ENCODE measurements at regions not wholly inside any gene's neighbourhood (a gene's known extent, or its start where the extent isn't known, plus 50 kb on each side); places are given as distances from the start of the nearest gene placed in this dataset.

DNA sequence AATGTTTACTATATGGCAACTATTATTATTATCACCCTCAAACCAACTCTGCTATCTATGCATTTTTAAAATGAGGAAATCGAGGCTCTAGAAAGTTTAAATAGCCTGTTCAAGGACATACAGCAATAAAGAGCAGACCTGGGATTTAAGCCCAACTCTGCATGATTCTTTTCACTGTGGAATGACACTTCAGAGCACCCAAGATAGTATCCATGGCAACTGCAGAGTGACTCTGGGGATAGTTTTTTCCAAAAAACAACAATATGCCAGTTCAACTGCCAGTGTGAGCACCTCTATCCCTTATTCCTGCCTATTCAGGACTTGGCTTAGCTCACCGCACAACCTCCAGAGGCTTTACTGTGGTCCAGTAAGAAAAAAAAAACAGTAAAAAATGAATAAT is 293.9 kb downstream of the BRINP2 start:
- no peak for ATAC-seq
- Histone ChIP-seq H3K4me1 (ENCODE audit: low read depth) (no peaks in the 10 kb centered on the region), H3K4me3 (no peak overlapping the region), H3K9me3 (no peaks in the 10 kb centered on the region), H3K36me3 (ENCODE audit: low read depth) (no peaks in the 10 kb centered on the region)
- TF ChIP-seq, protein P1, sequence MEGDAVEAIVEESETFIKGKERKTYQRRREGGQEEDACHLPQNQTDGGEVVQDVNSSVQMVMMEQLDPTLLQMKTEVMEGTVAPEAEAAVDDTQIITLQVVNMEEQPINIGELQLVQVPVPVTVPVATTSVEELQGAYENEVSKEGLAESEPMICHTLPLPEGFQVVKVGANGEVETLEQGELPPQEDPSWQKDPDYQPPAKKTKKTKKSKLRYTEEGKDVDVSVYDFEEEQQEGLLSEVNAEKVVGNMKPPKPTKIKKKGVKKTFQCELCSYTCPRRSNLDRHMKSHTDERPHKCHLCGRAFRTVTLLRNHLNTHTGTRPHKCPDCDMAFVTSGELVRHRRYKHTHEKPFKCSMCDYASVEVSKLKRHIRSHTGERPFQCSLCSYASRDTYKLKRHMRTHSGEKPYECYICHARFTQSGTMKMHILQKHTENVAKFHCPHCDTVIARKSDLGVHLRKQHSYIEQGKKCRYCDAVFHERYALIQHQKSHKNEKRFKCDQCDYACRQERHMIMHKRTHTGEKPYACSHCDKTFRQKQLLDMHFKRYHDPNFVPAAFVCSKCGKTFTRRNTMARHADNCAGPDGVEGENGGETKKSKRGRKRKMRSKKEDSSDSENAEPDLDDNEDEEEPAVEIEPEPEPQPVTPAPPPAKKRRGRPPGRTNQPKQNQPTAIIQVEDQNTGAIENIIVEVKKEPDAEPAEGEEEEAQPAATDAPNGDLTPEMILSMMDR (IDR thresholded peaks at IDR 0.05): no peak
- intact Hi-C loops (cut with DNase I, micrococcal nuclease): no loop called here
- DNase-seq: no peak

DNA sequence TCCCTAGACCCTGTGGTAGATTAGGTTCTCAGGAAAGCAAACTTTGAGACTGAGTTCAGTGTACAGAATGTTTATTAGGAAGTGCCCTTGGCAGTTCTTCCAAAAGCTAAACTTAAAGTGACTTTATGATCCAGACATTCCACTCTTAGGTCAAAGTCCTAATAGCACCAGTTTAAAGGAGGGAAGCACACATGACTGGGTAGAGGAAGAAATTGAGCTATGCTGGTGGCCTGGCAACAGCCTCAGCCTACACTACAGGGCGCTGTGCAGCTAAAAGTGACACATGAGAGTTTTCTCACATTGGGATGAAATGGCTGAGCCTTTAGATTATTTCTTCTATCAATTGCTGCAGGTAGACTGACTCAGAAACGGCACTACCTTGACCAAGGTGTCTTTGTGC is 280.4 kb downstream of the BRINP2 start:
- Histone ChIP-seq H3K9me3 (no peaks in the 10 kb centered on the region), H3K4me3 (no peak overlapping the region), H3K4me1 (ENCODE audit: low read depth) (peaks cover 4% of the 10 kb centered on the region), H3K36me3 (ENCODE audit: low read depth) (no peaks in the 10 kb centered on the region)
- ATAC-seq (peak; percentile 98), DNase-seq (peak; percentile 33 to 62 (median 54))
- intact Hi-C loops (cut with DNase I, micrococcal nuclease): no loop called here
- TF ChIP-seq, protein P1 (IDR thresholded peaks at IDR 0.05): no peak

DNA sequence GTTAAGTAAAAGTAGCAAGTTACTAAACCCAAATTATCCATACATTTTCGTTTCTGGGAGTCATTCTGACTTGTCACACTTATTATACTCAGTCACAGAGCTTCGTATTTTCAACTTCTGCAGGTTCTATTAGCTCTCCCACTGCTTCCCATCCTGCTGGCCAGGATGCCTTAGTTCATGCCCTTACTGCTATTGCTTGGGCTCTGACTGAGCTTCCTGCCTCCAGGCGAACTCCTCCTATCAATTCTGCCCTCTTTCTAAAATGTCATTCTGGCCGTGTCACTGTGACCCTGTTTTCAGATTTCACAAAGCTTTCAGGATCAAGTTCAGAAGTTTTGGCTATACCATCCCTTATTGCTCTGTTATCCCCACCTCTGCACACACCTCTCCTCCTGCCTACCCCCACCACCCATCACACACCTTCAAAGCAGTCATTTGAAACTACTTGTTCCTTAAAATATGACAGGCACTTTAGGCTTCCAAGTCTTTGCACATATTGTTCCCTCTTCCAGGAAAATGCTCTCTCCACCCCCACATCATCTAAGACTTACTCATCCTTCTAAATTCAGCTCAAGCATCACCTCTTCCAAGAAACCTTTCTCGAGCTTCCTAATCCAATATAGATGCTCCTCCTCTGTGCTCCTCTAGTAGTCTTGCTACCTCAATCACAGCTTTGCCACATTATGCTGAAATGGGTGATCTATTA is 278.0 kb downstream of the BRINP2 start:
- TF ChIP-seq, protein P1 (IDR thresholded peaks at IDR 0.05): no peak
- ATAC-seq: no peak
- H3K36me3 ChIP-seq (ENCODE audit: low read depth): no peaks in the 10 kb centered on the region
- H3K4me1 ChIP-seq (ENCODE audit: low read depth): peaks cover 8% of the 10 kb centered on the region
- intact Hi-C loops (cut with DNase I, micrococcal nuclease): no loop called here
- DNase-seq: no peak
- no peak overlapping the region for H3K4me3 ChIP-seq
- no peaks in the 10 kb centered on the region for H3K9me3 ChIP-seq

DNA sequence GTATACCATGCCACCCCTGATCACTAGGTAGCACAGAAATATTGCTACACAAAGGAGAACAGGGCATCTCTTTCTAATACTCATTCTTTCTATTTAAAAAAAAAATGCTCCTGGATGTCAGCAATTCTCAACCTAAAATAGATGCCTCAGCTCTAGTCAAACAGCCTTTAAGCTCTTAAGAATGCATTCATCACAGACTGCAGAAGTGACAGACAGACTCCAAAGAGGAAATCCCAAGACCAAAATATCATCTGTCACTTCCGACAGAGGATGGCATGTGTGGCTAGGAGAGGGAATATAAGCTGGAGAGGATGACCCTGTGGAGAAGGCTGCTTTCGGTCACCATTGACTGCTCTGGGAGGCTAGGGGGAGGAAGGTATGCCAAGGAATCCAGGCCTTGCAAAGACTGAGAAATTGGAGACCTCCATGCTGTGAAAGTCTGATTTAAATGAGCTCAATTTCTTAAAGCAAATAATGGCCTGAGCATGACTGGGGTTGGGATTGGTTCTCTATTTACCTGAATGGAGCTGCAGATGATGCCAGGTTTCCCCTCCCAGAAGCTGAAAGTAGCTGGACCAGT is 277.4 kb downstream of the BRINP2 start:
- TF ChIP-seq, protein P1 (IDR thresholded peaks at IDR 0.05): no peak
- no peaks in the 10 kb centered on the region for H3K9me3 ChIP-seq
- intact Hi-C loops (cut with DNase I, micrococcal nuclease): no loop called here
- no peaks in the 10 kb centered on the region for H3K36me3 ChIP-seq (ENCODE audit: low read depth)
- ATAC-seq (no peak), DNase-seq (no peak)
- H3K4me3 ChIP-seq: no peak overlapping the region
- H3K4me1 ChIP-seq (ENCODE audit: low read depth): peaks cover 8% of the 10 kb centered on the region

DNA sequence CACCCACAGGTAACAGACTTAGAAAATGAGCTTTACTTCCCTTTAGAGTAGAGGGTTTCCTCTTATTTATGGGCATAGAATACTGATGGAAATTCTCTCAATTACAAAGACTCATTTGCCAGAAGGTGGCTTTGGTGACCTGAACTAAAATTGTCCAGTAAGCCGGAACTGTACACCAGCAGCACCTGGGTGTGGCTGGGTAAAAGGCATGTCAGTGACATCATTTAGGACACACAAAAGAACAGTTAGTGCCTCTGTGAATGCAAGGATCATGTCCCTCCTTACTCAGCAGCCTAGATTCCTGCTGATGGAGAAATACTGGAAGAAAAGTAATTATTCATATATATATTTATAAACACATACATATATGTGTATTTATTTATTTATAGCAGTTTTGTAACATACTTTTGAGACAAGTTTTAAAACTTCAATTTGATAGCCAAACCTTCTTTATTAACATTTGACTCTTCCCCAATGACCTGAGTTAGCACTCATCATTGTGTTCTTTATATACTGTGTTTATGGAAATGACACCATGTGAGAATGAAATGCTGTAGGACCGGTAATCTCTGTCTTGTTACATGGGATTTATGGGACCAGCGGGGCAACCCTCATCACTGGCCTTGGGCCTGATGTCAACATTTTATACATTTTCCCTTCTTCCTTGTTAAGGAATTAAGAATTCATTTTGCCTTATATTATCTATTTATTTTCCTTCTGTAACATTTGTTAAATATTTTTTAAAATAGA is 274.4 kb downstream of the BRINP2 start:
- TF ChIP-seq, protein P1 (IDR thresholded peaks at IDR 0.05): no peak
- intact Hi-C loops (cut with DNase I, micrococcal nuclease): no loop called here
- peaks cover 4% of the 10 kb centered on the region for H3K4me1 ChIP-seq (ENCODE audit: low read depth)
- ATAC-seq (peak; percentile 83), DNase-seq (peak in 1 of 3 donors; percentile 29)
- H3K9me3 ChIP-seq: no peaks in the 10 kb centered on the region
- no peaks in the 10 kb centered on the region for H3K36me3 ChIP-seq (ENCODE audit: low read depth)
- H3K4me3 ChIP-seq: no peak overlapping the region
